ENCODE measurements at regions not wholly inside any gene's neighbourhood (a gene's known extent, or its start where the extent isn't known, plus 50 kb on each side); places are given as distances from the start of the nearest gene placed in this dataset.

DNA sequence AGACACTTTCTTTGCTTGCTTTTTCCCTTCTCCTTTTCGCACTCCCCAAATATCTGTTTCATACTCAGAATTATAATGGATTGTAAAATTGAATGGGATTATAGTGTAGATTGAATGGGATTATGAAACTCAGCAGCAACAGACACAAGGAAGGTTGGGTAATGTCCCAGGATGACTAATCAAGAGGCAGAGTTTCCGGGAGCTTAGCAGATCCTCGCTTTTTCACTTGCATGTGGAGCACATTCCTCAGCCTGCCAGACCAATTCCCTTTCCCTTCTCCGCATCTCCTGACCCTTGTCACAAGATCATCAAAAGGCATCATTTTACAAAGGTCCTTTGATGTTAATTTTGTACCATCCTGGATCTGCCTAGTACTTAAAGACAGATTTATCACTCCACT lies 55.1 kb upstream of the SLC1A1 start:
- DNase-seq = no peak

DNA sequence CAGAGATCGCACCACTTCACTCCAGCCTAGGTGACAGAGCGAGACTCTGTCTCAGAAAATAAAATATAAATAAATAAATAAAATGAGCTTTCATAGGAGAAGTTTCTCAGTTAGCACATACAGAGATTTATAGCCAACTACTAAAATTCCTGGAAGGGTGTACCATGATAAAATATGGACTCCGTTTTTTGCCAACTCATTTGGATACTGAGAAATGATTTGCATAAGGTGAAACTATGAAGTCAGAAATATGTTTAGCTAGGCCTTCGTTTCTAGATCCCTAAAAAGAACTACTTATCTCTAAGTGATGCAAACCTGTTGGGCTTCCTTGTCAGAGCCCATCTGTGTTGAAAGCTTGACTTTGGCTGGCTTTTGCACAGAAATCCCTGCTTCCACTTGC lies 56.9 kb upstream of the SLC1A1 start:
- DNase-seq = no peak

DNA sequence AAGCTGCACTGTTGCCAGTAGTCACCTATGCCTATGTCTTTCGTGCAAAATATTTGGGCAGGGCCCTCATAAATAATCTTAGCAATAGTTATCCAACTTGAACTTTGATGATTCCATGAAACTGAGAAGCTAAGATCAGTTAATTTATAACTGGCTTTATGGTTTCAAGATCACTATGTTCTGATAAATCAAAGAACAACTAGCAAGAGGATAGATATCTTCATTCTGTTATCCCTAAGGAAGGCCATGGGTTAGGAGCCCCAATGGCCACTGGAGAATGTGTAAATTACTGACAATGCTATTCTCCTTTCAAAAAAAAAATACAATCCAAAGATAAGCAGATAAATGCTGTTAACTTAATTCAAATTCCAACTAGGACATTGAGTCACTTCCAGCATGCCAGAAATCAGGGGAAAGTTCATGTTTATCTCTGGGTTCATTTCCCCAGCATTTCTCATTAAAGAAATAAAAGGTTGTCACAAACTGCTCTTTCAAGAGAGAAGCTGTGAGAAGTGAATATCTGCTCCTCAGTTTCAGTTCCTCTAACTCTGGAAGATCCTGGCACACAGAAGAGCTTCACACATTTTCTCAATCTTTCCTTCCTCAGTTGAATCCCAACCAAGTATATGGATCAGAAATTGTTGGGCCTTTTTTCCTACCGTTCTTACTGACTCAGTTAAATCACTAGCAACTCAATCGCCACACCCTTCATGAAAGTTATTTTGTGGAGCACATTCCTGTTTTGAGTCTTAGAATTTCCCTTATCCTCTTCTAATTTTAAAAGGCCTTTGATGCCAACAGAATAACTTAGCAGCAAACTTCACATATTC lies 59.6 kb upstream of the SLC1A1 start:
- no peak for DNase-seq

DNA sequence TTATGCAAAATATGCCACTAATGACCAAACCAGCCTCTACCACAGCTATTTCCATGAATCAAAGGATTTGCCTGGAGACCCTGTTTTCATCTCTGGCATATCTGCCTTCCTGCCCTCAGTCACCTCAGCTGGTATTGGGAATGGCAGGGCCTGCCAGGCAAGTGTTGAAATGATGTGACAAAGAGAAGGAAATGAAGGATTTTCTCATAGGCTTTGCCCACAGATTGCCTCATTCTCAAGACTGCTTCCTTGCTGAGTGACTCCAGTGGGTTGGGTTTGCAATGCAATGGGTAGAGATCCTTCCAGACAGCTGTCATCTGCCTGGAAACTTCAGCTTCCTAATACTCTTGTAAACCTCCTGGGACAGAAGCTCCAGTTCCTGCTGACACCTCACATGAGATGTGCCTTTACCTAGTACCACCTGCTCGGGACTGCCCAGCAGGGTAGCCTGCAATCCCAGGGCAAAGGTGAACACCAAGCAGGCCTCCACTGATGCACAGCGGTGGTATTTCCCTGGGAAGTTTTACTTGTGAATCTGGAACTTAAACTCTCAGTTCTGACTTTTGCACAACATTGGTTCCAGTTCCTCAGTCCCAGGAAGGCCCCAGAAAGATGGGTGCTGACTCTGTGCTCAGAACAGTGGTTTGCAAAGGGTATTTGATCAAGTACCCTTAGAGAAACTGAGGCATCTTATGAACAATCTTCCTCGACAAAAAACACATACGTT lies 64.8 kb upstream of the SLC1A1 start:
- no peak for DNase-seq

DNA sequence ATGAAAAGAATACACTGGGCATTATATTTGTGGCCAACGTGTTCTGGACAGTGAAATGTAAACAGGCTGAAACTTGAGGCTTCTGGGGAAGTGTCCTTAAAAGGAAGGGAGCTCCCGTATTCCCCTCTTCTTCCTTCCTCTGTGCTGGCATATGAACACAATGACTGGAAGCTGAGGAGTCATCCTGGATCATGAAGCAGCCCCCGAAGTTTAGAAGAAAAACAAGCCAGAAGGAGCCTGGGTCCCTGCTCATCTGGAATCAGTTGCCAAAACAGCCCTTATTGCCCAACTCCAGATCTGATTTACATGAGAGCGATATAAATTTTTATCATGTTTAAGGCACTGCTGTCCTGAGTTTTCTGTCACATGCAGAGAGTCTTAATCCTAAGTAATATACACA lies 65.4 kb upstream of the SLC1A1 start:
- no peak for DNase-seq

DNA sequence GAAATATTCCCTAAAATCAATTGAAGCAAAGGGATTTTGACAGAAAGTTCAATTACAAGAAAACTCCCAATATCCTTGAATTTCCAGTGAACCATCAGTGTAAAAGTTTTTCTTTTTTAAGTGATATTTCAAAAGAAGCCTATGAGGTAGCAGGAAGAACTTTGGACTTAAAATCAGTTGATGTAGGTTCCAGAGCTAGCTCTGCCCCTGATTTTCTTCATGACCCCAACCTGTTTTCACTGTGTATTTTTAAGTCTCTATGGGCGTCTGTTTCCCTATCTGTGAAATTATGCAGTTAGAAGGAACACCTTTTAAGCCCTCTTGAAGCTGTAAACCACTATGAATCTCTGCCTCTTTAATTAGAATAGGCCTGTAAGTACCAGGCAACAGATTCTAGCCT lies 66.2 kb upstream of the SLC1A1 start:
- DNase-seq = no peak

DNA sequence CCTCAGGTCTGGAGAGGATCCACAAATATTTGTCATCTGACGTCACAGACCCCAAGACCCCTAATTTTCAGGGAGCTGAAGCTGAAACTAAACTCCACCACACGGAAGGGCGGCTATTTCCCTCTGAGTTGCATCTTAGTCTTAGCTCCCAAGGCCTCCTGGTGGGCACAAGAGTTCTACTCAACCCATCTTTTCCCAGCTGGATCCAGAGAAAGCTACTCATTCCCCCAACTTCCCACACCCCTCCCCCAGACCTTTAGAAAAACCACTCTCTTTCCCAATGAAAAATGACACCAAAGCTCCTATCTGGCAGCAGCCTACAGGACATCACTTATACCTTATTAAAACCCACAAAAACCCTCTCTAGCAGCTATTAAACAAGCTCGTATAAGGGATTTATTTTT lies 67.1 kb upstream of the SLC1A1 start:
- DNase-seq = no peak

DNA sequence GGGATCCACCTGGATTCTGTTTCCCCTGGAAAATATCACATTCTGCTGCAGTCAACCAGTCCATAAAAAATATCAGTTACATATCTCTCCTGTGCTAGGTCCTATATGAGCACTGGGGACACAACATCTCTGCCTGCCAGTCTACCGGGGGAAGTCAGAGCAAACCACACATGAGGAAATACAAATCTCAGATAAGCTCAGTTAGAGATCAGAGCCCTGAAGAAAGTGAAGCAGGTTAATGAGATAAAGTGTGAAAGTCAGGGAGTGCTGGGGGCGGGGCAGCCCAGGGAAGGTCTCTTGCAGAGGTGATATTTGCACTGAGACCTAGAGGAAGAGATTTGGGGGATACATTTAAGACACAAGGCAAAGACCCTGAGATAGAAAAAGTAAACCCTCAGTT lies 67.8 kb upstream of the SLC1A1 start:
- DNase-seq = peak; percentile 40

DNA sequence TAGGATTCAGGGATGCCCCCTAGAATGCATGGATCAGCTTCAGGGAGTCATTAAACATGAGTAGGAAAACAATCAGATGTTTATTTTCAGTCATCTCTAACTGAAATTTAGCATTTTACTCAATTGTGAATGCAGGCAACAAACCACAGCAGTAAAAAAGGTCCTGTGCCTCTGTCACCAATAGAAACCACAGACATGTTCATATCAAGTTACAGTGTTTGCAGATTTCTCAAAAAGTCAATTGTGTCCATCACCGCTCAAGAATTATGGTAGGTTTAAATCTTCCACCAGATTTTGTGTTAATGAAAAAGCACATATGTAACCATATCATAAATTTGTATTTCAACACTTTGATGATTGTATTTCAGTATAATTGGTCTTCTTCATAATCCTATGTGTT lies 68.4 kb upstream of the SLC1A1 start:
- no peak for DNase-seq

DNA sequence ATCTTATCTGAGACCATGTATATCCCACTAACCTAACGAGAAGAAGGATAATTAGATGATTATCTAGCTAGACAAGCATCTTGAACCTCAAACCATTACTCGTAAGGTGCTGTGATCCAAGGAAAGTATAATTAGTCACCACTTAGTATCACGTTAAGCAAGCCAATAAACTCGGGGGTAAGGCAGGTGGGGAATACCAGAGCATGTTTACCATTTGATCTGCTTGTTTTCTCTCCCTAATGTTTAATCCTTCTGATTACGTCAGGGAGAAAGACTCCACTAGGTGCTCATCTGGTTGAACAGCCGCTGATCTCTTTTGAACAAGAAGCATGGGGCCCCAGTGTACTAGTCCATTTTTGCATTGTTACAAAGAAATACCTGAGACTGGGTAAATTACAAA lies 69.9 kb upstream of the SLC1A1 start:
- peak; percentile 15 for DNase-seq

DNA sequence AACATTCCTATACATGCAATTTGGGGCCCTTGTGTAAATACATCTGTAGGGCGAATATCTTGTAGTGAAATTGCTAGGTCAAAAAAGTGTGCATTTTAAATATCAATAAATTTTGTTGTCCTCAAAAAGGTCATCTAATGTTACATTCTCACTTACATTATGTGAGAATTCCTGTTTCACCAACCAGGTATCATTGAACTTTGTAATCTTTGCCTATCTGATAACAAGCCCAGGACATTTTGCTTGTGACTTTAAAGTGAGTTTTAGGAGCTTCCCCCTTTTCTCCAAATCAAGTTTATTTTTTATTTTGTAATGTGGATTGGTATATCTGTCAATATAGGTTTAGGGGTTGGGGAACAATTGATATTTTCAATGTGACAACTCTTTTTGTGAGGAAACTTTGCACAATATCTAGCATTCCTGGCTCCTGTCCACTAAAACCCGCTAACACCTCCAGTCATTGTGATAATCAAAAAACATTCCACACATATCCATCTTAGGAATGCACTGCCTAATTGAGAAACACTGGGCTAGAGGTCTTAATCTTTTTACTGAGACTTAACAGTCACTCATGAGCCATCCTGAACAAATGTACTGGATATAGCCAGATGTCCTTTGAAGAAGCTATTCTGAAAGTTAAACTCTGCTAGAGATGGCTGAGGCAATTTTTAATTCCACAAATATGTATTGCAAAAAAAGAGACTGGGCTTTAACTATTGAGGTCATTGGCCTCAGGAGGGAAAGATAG lies 72.5 kb upstream of the SLC1A1 start:
- no peak for DNase-seq

DNA sequence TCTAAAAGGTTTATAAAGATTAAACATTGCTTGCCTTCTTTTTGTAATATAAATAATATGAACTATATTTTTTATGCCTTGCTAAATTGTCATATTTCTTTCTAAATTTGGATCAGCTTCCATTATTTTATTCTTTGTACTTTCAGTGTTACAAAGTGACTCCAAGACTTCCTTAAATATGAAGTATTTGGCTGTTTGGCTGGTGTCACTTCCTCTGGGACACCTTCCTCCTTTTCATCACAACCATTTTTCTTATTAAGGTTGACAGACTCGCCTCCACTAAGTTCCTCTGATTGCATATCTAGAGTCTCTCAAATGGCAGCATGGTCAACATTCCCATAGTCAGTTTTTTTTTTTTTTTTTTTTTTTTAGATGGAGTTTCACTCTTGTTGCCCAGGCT lies 73.8 kb upstream of the SLC1A1 start:
- DNase-seq = no peak

DNA sequence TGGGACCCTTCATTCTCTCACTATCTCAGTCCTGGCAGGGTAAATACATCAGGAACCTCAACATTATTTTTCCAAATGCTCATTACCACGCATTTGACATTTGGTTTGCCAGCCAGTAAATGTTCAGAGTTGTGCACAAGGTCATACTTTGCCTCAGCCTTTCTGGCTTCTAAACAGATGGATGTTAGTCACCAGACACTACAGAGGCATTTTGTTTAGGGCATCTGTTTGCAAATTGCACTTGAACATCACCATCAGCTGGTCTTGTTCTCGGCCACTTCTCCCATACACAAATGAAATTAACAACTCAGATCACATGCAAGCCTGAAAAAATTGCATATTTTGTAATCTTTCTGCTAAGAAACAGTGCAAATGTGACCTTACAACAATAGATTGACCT lies 75.0 kb upstream of the SLC1A1 start:
- DNase-seq = no peak

DNA sequence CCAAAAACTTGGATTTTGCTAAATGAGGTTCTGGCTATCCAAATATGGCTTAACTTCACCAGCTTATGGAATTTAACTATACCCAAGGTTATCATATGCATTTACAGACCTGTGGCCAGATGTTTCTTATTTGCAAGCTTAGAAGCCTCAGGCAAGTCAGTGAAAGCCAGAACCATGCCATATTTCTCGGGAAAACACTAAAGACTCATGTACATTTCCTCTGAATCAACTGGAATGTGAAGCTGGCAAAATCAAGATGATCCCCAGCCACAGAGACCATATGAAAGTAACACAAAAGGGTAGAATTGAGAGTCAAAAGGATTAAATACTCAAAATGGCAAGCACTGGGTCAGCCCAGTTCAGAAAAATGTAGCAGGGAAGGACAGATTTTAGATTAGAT lies 76.4 kb upstream of the SLC1A1 start:
- no peak for DNase-seq

DNA sequence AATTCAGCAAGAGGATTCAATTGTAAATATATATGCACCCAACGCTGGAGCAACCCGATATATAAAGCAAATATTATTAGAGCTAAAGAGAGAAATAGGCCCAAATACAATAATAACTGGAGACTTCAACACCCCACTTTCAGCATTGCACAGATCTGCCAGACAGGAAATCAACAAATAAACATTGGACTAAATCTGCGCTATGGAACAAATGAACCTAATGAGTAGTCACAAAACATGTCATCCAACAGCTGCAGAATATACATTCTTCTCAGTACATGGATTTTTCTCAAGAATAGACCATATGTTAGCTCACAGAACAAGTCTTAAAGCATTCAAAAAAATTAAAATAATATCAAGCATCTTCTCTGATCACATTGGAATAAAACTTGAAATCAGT lies 86.1 kb upstream of the SLC1A1 start:
- DNase-seq = no peak

DNA sequence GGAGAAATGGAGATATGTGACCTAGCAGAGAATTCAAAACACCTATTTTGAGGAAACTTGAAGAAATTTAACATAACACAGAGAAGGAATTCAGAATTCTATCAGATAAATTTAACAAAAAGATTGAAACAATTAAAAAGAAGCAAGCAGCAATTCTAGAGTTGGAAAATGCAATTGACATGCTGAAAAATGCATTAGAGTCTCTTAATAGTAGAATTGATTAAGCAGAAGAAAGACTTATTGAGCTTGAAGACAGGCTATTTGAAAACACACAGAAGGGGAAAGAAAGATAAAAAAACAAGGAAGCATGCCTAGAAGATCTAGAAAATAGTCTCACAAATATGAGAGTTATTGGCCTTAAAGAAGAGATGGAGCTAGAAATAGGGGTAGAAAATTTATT lies 87.8 kb upstream of the SLC1A1 start:
- DNase-seq = no peak

DNA sequence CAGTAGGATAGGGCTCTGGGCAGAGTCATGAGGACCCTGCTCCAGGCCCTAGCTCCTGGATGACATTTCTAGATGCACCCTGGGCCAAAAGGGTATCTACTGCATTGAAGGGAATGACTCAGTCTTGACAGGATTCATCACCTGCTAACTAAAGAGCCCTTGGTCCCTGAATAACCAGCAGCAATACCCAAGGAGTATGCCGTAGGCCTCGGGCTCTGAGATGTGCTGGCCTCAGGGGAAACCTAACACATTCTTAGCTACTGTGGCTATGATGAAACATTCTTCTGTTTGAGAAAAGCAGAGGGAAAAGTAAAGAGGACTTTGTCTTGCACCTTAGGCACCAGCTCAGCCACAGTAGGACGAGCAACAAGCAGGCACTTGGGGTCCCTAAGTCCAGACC lies 89.5 kb upstream of the SLC1A1 start:
- DNase-seq = no peak

DNA sequence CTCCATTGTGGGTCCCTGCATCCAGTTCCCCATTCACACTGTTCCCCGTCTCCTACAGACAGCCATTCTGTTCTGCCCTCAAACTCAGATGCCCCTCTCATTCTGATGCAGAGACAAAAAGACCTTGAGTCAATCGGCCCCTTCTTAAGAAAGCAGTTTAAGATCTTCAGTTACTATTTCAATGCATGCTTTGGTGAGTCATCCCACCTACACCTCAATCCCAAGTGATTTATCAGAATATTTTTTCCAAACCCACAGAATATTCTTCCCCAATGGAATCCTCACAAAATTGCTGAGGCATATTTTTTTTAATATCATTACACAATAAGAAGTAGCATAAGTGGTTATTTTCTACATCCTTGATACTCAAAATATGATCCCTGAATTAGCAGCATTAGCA lies 92.4 kb upstream of the SLC1A1 start:
- DNase-seq = no peak

DNA sequence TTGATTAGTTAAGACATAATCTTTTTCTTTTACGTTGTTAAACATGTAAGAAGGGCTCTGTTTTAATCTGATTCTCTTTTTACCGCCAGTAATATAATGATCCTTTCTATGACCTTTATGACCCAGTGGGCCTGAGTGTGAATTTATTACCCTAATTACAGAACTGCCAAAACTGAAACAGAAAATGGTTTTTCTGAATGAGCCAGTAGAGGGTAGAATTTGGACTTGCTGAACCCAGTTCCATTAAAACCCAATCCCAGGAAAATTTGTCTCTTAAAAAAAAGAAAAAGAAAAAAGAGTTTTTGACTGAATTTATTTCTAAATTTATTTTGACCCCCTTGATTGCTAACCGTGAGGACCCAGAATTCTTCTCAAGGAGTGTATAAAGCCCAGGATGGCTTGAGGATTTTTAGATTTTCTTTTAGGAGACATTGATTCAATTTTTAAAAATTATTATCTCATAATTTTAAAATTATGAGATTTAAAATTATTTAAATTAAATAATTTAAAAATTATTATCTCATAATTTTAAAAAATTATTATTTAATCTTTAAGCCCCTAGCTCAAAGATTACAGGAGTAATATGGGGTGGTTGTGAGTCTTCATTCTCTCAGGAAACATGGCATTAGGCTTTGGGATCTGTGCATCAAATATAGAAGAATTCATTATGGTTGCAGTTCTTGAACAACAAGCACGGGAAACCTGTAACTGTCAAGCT lies 94.1 kb upstream of the GLIS3 start:
- DNase-seq = no peak

DNA sequence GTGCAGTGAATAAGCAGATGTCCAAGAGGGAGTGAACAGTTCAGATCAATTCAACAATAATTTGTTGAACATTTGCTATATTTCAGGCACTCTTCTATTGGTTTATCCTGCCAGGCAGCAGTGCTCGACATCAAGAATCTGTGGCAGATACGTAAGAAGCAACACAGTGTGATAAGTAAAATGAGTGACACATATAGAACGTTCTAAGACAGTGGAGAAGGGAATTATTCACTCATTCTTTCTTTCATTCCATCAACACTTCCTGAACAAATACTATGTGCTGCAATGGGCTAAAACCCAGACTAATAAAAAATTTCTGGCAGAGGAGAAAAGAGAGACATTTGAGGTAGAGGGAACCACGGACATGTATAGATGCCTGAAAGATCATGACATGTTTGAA lies 89.9 kb upstream of the GLIS3 start:
- no peak for DNase-seq

DNA sequence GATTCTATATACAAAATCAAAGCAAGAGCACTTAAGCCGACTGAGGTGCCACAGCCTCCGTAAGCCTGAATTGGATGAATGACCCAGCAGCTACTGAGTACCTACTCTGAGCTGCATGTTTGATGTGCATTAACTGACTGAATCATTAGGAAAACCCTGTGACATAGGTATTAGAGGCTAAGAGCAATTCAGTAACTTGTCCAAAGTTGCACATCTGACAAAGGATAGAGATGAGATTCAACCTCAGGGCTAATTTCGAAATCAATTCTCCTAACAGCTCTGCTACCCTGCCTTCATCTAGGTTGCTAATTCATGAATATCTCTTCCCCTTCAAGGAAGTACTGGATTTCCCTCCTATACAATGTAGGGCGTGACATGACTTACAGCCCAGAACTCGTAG lies 89.1 kb upstream of the GLIS3 start:
- no peak for DNase-seq

DNA sequence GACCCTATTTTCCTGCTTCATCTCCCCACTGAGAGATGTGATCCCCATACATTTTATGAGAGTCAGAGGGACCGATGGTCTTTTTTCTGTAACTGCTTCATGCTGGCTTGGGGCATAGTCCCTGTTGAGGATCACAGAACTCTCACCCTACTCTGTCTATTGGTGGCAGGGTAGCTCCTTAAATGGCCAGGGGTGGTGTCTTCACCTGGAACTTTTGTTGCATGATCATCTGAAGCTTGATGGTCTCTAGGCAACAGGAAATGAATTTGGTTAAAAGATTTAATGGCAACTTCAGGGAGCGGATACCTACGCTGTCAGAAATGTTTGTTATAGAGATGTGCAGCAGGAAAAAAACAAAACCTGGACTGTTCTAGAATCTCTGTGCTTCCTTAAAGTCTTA lies 87.0 kb upstream of the GLIS3 start:
- no peak for DNase-seq

DNA sequence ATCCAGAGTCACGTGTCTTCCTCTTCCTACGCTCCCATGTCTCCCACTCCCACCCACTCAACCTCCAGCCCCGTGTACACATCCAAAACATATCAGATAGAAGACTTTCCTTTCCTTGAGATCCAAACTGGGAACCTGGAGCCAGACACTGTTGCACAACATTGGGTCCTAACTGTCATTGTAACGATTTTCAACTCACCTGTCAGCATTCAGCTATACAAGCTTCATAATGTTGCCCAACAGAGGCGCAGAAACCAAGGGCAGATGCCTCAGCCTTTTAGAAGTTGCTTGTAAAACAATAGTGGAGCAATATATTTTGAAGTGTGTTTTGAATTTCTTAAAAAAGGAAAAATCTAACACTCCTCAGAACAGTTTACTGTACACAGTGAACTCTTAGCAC lies 84.9 kb upstream of the GLIS3 start:
- DNase-seq = no peak

Data from NCI-H82 (cell line).